Activated CD8-positive, alpha-beta memory T cell treated with anti-CD3 and anti-CD28 coated beads, Interleukin-2, amount 50 U/mL, for 24 hours (primary cell): ENCODE measurements at regions not wholly inside any gene's neighbourhood (a gene's known extent, or its start where the extent isn't known, plus 50 kb on each side); places are given as distances from the start of the nearest gene placed in this dataset.

Experiments used
- DNase-seq: peaks from one replicate; pipeline ENCODE4 v3.0.0-alpha.2; 2020; ENCODE audit errors: extremely low read depth

- DNase-seq: no peak
These were observed 588.2 kb downstream of the BRD1 start for GRCh38 chr22:49239264-49240015.

- DNase-seq: no peak
These were observed 589.2 kb downstream of the BRD1 start for GRCh38 chr22:49238181-49239141.

GRCh38 chr22:49237703-49238102, 590.0 kb downstream of the BRD1 start:
- no peak for DNase-seq

- no peak for DNase-seq
These were observed 590.4 kb downstream of the BRD1 start for GRCh38 chr22:49237279-49237678.

GRCh38 chr22:49236541-49237075, 591.1 kb downstream of the BRD1 start:
- no peak for DNase-seq

GRCh38 chr22:49235463-49236300, 592.0 kb downstream of the BRD1 start:
- no peak for DNase-seq

GRCh38 chr22:49234459-49234858, 593.2 kb downstream of the BRD1 start:
- DNase-seq: no peak

GRCh38 chr22:49233507-49234100, 594.1 kb downstream of the BRD1 start:
- no peak for DNase-seq

GRCh38 chr22:49232319-49233067, 595.2 kb downstream of the BRD1 start:
- no peak for DNase-seq

- no peak for DNase-seq
These were observed 597.5 kb downstream of the BRD1 start for GRCh38 chr22:49230194-49230577.

- no peak for DNase-seq
These were observed 598.0 kb downstream of the BRD1 start for GRCh38 chr22:49229483-49230193.

GRCh38 chr22:49228431-49229037, 599.1 kb downstream of the BRD1 start:
- no peak for DNase-seq

GRCh38 chr22:49227670-49228069, 600.0 kb downstream of the BRD1 start:
- no peak for DNase-seq

GRCh38 chr22:49226096-49226495, 601.6 kb downstream of the BRD1 start:
- DNase-seq: no peak

GRCh38 chr22:49224243-49224642, 603.4 kb downstream of the BRD1 start:
- DNase-seq: no peak

- DNase-seq: no peak
These were observed 609.5 kb downstream of the BRD1 start for GRCh38 chr22:49218142-49218541.

GRCh38 chr22:49216579-49216978, 611.1 kb downstream of the BRD1 start:
- DNase-seq: no peak

GRCh38 chr22:49215840-49216239, 611.8 kb downstream of the BRD1 start:
- no peak for DNase-seq

- DNase-seq: no peak
These were observed 612.7 kb downstream of the BRD1 start for GRCh38 chr22:49214976-49215375.
